IMR-90 (cell line): ENCODE measurements at regions not wholly inside any gene's neighbourhood (a gene's known extent, or its start where the extent isn't known, plus 50 kb on each side); places are given as distances from the start of the nearest gene placed in this dataset.

Experiments
- ATAC-seq: fragments of 200-7000 bp; cut with Tn5 transposase; 2 replicates; pipeline ENCODE4 v1.9.1; 2020; ENCODE audit warnings: low read depth, mild to moderate bottlenecking, moderate library complexity
- BruUV-seq: library from RNA; stranded (reverse); fragments of 400-500 nt; replicated peaks from 2 replicates; lab custom pipeline; 2021; lab: Mats Ljungman, UMichigan
- CTCF ChIA-PET: fragments of 300-600 bp; formaldehyde crosslinking; extraction: SDS; loops from one replicate; lab custom pipeline; 2021; ENCODE audit warnings: antibody characterized with exemption; lab: Yijun Ruan, JAX
- POLR2A ChIA-PET: fragments of 300-600 bp; sonication (Branson Sonifier 250); formaldehyde crosslinking; loops from one replicate; lab custom pipeline; 2022; ENCODE audit warnings: antibody characterized with exemption; ENCODE audit not compliant: unreplicated experiment; lab: Charles Lee
- DNase-seq: peaks from one replicate; pipeline ENCODE4 v3.0.0; 2013
- H2AFZ ChIP-seq: replicated peaks from 2 replicates; pipeline ENCODE3; 2013; ENCODE audit warnings: low read length, mild to moderate bottlenecking; ENCODE audit not compliant: poor library complexity
- H2AK5ac ChIP-seq: 2 replicates; pipeline ENCODE4 v1.6.1; 2013; ENCODE audit warnings: low read depth, low read length, inconsistent platforms
- H2AK9ac ChIP-seq: replicated peaks from 2 replicates; pipeline ENCODE3; 2013; ENCODE audit warnings: mild to moderate bottlenecking, low read depth, low read length, moderate library complexity; ENCODE audit not compliant: poor library complexity
- H2BK120ac ChIP-seq: 2 replicates; pipeline ENCODE4 v1.6.1; 2013; ENCODE audit warnings: low read depth, low read length, inconsistent platforms
- H2BK15ac ChIP-seq: 3 replicates; pipeline ENCODE4 v1.6.1; 2013; ENCODE audit warnings: low read depth, low read length, inconsistent platforms
- H2BK20ac ChIP-seq: 2 replicates; pipeline ENCODE4 v1.6.1; 2013; ENCODE audit warnings: low read depth, mild to moderate bottlenecking, inconsistent platforms, low read length, moderate library complexity
- H2BK5ac ChIP-seq: 2 replicates; pipeline ENCODE4 v1.6.1; 2013; ENCODE audit warnings: mild to moderate bottlenecking, low read depth, low read length, inconsistent platforms; ENCODE audit not compliant: poor library complexity, severe bottlenecking
- H3K14ac ChIP-seq: replicated peaks from 2 replicates; pipeline ENCODE4 v1.6.1; 2013; ENCODE audit warnings: low read depth, low read length, inconsistent platforms
- H3K18ac ChIP-seq: 2 replicates; pipeline ENCODE4 v1.6.1; 2013; ENCODE audit warnings: low read depth, low read length, control low read depth
- H3K23ac ChIP-seq: 2 replicates; pipeline ENCODE4 v1.6.1; 2013; ENCODE audit warnings: low read depth, low read length, inconsistent platforms
- H3K27ac ChIP-seq: 2 replicates; pipeline ENCODE4 v1.5.1; 2013; ENCODE audit warnings: mild to moderate bottlenecking, control low read depth, low read length; ENCODE audit not compliant: insufficient read depth
- H3K27me3 ChIP-seq: 2 replicates; pipeline ENCODE4 v1.6.1; 2013; ENCODE audit warnings: low read length; ENCODE audit not compliant: control insufficient read depth, insufficient read depth
- H3K36me3 ChIP-seq: 2 replicates; pipeline ENCODE4 v1.6.1; 2013; ENCODE audit warnings: low read length, mixed read lengths; ENCODE audit not compliant: control insufficient read depth, insufficient read depth
- H3K4ac ChIP-seq: 2 replicates; pipeline ENCODE4 v1.6.1; 2013; ENCODE audit warnings: low read depth, low read length, inconsistent platforms
- H3K4me1 ChIP-seq: 2 replicates; pipeline ENCODE4 v1.6.1; 2013; ENCODE audit warnings: low read length, mixed read lengths; ENCODE audit not compliant: control insufficient read depth, insufficient read depth
- H3K4me2 ChIP-seq: 2 replicates; pipeline ENCODE4 v1.6.1; 2013; ENCODE audit warnings: low read depth, mild to moderate bottlenecking, control low read depth, low read length, moderate library complexity
- H3K4me3 ChIP-seq: 2 replicates; pipeline ENCODE4 v1.5.1; 2013; ENCODE audit warnings: low read depth, mild to moderate bottlenecking, control low read depth, low read length, moderate library complexity; ENCODE audit not compliant: insufficient read depth
- H3K56ac ChIP-seq: 2 replicates; pipeline ENCODE4 v1.6.1; 2013; ENCODE audit warnings: low read length, inconsistent platforms; ENCODE audit not compliant: insufficient read depth; ENCODE audit errors: extremely low read depth
- H3K79me1 ChIP-seq, 2 experiments: 2 replicates each; pipeline ENCODE4 v1.6.1; 2013; ENCODE audit warnings: low read length in 2 of 2, inconsistent platforms in 1 of 2, low read depth in 1 of 2
- H3K9ac ChIP-seq: 2 replicates; pipeline ENCODE4 v1.6.1; 2013; ENCODE audit warnings: low read depth, low read length, control low read depth
- H3K9me1 ChIP-seq: 2 replicates; pipeline ENCODE4 v1.6.1; 2013; ENCODE audit warnings: low read length, inconsistent platforms; ENCODE audit not compliant: insufficient read depth
- H3K9me3 ChIP-seq: 2 replicates; pipeline ENCODE4 v1.6.1; 2013; ENCODE audit warnings: low read length; ENCODE audit not compliant: control insufficient read depth, insufficient read depth
- H4K20me1 ChIP-seq: 2 replicates; pipeline ENCODE4 v1.6.1; 2013; ENCODE audit warnings: low read length, inconsistent platforms; ENCODE audit not compliant: insufficient read depth
- H4K5ac ChIP-seq: 2 replicates; pipeline ENCODE4 v1.6.1; 2013; ENCODE audit warnings: mild to moderate bottlenecking, low read depth, low read length, control low read depth
- H4K8ac ChIP-seq, 2 experiments: 2 replicates each; pipeline ENCODE4 v1.6.1; 2013; ENCODE audit warnings: low read depth in 2 of 2, low read length in 2 of 2, control low read depth in 1 of 2, inconsistent platforms in 1 of 2
- H4K91ac ChIP-seq: 2 replicates; pipeline ENCODE4 v1.6.1; 2013; ENCODE audit warnings: low read depth, low read length, inconsistent platforms; ENCODE audit not compliant: insufficient read depth
- RCOR1 ChIP-seq: IDR thresholded peaks from 2 replicates; pipeline ENCODE4 v1.6.1; 2012; ENCODE audit warnings: mild to moderate bottlenecking, low read length, improper control_type of control experiment; ENCODE audit not compliant: insufficient replicate concordance
- WGBS, 2 experiments: methylation state at CpG; one replicate each; pipeline versions ENCODE4 v1.1.5 to v1.1.7; 2013; ENCODE audit warnings: missing lambda C conversion rate in 2 of 2; ENCODE audit not compliant: insufficient read length in 1 of 2; ENCODE audit errors: extremely low coverage in 2 of 2; 5-methylcytosine and 5-hydroxymethylcytosine counted together
- dilution Hi-C: fragments of 300-500 bp; cut with HindIII; formaldehyde crosslinking; loops from one replicate; pipeline ENCODE4 v1.14.3; 2018; ENCODE audit warnings: low sequenced_read_pairs; ENCODE audit not compliant: unreplicated experiment
- in situ Hi-C: fragments of 300-500 bp; cut with MboI; formaldehyde crosslinking; loops from 3 replicates; pipeline ENCODE4 v1.14.3; 2019; ENCODE audit warnings: low sequenced_read_pairs, inconsistent platforms, mixed read lengths
- intact Hi-C: fragments of 100-400 bp; cut with micrococcal nuclease; formaldehyde crosslinking; loops from 2 replicates; pipeline ENCODE4 v1.10.0; 2022
- TF ChIP-seq, protein P1 (sequence below): conservative IDR thresholded peaks from 2 replicates; pipeline ENCODE4 v1.5.1; 2012; ENCODE audit warnings: mild to moderate bottlenecking, low read depth, low read length, improper control_type of control experiment

DNA sequence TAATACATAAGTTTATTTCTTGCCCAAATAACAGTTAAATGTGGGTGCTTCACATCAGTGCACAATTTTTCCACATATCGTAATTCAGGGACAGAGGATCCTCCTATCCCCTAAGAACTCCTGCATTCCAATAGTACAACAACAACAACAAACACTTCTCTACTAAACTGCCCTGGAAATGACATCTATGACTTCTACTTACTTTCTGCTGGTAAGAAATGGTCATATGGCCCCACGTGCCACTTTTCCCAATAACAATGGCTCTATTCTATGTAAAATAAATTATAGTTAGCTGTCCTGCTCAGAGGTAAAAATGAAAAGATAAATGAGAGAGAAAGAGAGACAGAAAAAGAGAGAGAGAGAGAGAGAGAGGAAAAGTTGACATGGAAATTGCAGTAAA is 308.5 kb downstream of the ATXN7L3B start:
- BruUV-seq, result no TSS peak
- Histone ChIP-seq H3K4me2 (no peak overlapping the region), H3K4me1 (no peaks in the 10 kb centered on the region), H4K20me1 (no peaks in the 10 kb centered on the region), H3K56ac (no peak overlapping the region), H3K23ac (no peak overlapping the region), H4K8ac (no peak overlapping the region), H2AK9ac (no peak overlapping the region), H3K9me1 (no peaks in the 10 kb centered on the region), H4K91ac (no peak overlapping the region), H2BK15ac (no peak overlapping the region), H3K36me3 (no peaks in the 10 kb centered on the region), H3K18ac (no peak overlapping the region), H4K5ac (no peak overlapping the region), H3K27ac (no peak overlapping the region), H3K9me3 (no peaks in the 10 kb centered on the region), H3K79me1 (no peaks in the 10 kb centered on the region), H2BK120ac (no peak overlapping the region), H3K4ac (no peak overlapping the region), H2AK5ac (no peak overlapping the region), H3K9ac (no peak overlapping the region), H2BK5ac (no peak overlapping the region), H3K27me3 (no peaks in the 10 kb centered on the region; the same call in 1 of the 2 replicates), H3K14ac (no peak overlapping the region), H3K4me3 (no peak overlapping the region), H2AFZ (no peak overlapping the region), H2BK20ac (no peak overlapping the region)
- POLR2A ChIA-PET, result no interaction called here
- CTCF ChIA-PET, result no interaction called here
- TF ChIP-seq, protein P1, sequence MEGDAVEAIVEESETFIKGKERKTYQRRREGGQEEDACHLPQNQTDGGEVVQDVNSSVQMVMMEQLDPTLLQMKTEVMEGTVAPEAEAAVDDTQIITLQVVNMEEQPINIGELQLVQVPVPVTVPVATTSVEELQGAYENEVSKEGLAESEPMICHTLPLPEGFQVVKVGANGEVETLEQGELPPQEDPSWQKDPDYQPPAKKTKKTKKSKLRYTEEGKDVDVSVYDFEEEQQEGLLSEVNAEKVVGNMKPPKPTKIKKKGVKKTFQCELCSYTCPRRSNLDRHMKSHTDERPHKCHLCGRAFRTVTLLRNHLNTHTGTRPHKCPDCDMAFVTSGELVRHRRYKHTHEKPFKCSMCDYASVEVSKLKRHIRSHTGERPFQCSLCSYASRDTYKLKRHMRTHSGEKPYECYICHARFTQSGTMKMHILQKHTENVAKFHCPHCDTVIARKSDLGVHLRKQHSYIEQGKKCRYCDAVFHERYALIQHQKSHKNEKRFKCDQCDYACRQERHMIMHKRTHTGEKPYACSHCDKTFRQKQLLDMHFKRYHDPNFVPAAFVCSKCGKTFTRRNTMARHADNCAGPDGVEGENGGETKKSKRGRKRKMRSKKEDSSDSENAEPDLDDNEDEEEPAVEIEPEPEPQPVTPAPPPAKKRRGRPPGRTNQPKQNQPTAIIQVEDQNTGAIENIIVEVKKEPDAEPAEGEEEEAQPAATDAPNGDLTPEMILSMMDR, result no peak
- TF ChIP-seq RCOR1, result no peak
- intact Hi-C loops (no loop called here), dilution Hi-C loops (no loop called here), in situ Hi-C loops (no loop called here)
- DNase-seq (no peak), ATAC-seq (no peak)
- WGBS, 2 experiments, result no CpG with 5 or more reads among the region's 2 CpGs
